A549 (cell line): ENCODE measurements at regions not wholly inside any gene's neighbourhood (a gene's known extent, or its start where the extent isn't known, plus 50 kb on each side); places are given as distances from the start of the nearest gene placed in this dataset.

ENCODE experiments used
- ESRRA ChIP-seq: fragments of 150-350 bp; IDR thresholded peaks from 2 replicates; pipeline ENCODE4 v1.6.1; 2014; ENCODE audit warnings: mild to moderate bottlenecking, low read length, borderline replicate concordance
- POLR2A ChIP-seq: IDR thresholded peaks from 2 replicates; pipeline ENCODE4 v1.6.1; 2012; ENCODE audit warnings: mild to moderate bottlenecking, low read length
- REST ChIP-seq: fragments of 200-600 bp; sonication (generic); IDR thresholded peaks from 2 replicates; pipeline ENCODE4 v1.6.1; 2016; ENCODE audit warnings: antibody characterized with exemption, mild to moderate bottlenecking, moderate library complexity
- TF ChIP-seq, protein P1 (sequence below): fragments of >200 bp; sonication (Bioruptor Twin); formaldehyde crosslinking; IDR thresholded peaks from 3 replicates; pipeline ENCODE4 v1.5.1; 2016
- TF ChIP-seq, protein P2 (sequence below): fragments of 250-450 bp; sonication (Bioruptor Pico); IDR thresholded peaks from 2 replicates; pipeline ENCODE4 v1.5.0; 2021; ENCODE audit warnings: mild to moderate bottlenecking, moderate library complexity, borderline replicate concordance

- TF ChIP-seq POLR2A (no peak), ESRRA (no peak), REST (no peak)
- TF ChIP-seq, protein P1, sequence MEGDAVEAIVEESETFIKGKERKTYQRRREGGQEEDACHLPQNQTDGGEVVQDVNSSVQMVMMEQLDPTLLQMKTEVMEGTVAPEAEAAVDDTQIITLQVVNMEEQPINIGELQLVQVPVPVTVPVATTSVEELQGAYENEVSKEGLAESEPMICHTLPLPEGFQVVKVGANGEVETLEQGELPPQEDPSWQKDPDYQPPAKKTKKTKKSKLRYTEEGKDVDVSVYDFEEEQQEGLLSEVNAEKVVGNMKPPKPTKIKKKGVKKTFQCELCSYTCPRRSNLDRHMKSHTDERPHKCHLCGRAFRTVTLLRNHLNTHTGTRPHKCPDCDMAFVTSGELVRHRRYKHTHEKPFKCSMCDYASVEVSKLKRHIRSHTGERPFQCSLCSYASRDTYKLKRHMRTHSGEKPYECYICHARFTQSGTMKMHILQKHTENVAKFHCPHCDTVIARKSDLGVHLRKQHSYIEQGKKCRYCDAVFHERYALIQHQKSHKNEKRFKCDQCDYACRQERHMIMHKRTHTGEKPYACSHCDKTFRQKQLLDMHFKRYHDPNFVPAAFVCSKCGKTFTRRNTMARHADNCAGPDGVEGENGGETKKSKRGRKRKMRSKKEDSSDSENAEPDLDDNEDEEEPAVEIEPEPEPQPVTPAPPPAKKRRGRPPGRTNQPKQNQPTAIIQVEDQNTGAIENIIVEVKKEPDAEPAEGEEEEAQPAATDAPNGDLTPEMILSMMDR, result no peak
- TF ChIP-seq, protein P2, sequence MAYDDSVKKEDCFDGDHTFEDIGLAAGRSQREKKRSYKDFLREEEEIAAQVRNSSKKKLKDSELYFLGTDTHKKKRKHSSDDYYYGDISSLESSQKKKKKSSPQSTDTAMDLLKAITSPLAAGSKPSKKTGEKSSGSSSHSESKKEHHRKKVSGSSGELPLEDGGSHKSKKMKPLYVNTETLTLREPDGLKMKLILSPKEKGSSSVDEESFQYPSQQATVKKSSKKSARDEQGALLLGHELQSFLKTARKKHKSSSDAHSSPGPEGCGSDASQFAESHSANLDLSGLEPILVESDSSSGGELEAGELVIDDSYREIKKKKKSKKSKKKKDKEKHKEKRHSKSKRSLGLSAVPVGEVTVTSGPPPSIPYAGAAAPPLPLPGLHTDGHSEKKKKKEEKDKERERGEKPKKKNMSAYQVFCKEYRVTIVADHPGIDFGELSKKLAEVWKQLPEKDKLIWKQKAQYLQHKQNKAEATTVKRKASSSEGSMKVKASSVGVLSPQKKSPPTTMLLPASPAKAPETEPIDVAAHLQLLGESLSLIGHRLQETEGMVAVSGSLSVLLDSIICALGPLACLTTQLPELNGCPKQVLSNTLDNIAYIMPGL (CRISPR knock-in tag), result no peak
Measured at GRCh38 chr13:73904625-73905024, 229.6 kb downstream of the KLF12 start.
